Immature natural killer cell (primary cell): ENCODE measurements at regions not wholly inside any gene's neighbourhood (a gene's known extent, or its start where the extent isn't known, plus 50 kb on each side); places are given as distances from the start of the nearest gene placed in this dataset.

Experiments used
- DNase-seq, 3 donors: peaks; one replicate each; pipeline ENCODE4 v3.0.0; 2022; ENCODE audit warnings: mixed read lengths in 1 of 3
- H3K27ac Mint-ChIP-seq, 6 donors: one replicate each; pipeline ENCODE4 v1.8.0; 2020; ENCODE audit warnings: mixed read lengths in 6 of 6, mild to moderate bottlenecking in 5 of 6, inconsistent platforms in 4 of 6, moderate library complexity in 3 of 6
- H3K27me3 Mint-ChIP-seq, 3 donors: one replicate each; pipeline ENCODE4 v1.8.0; 2020 to 2021; ENCODE audit warnings: low read depth in 3 of 3, mild to moderate bottlenecking in 3 of 3, mixed read lengths in 3 of 3, moderate library complexity in 3 of 3, inconsistent platforms in 1 of 3
- H3K36me3 Mint-ChIP-seq, 3 donors: one replicate each; pipeline ENCODE4 v1.8.0; 2020; ENCODE audit warnings: mixed read lengths in 3 of 3, inconsistent platforms in 2 of 3, mild to moderate bottlenecking in 2 of 3
- H3K4me1 Mint-ChIP-seq, 2 donors: one replicate each; pipeline ENCODE4 v1.8.0; 2020; ENCODE audit warnings: inconsistent platforms in 2 of 2, mild to moderate bottlenecking in 2 of 2, mixed read lengths in 2 of 2, moderate library complexity in 1 of 2
- H3K4me3 Mint-ChIP-seq, 5 donors: one replicate each; pipeline ENCODE4 v1.8.0; 2020; ENCODE audit warnings: mild to moderate bottlenecking in 5 of 5, mixed read lengths in 5 of 5, inconsistent platforms in 3 of 5, moderate library complexity in 3 of 5
- H3K9me3 Mint-ChIP-seq, 6 donors: one replicate each; pipeline ENCODE4 v1.8.0; 2020; ENCODE audit warnings: mild to moderate bottlenecking in 6 of 6, mixed read lengths in 6 of 6, inconsistent platforms in 4 of 6, moderate library complexity in 3 of 6

GRCh38 chr2:215621381-215621780 is 185.5 kb upstream of the FN1 start:
- DNase-seq, result no peak

GRCh38 chr2:215620528-215620927 is 184.7 kb upstream of the FN1 start:
- no peak overlapping the region for H3K4me3 Mint-ChIP-seq

More at GRCh38 chr2:215621381-215621780, 185.5 kb upstream of the FN1 start:
- peaks cover 0 to 3% (median 0%) of the 10 kb centered on the region in 3 donors for H3K36me3 Mint-ChIP-seq
- no peaks in the 10 kb centered on the region for H3K9me3 Mint-ChIP-seq
- H3K27ac Mint-ChIP-seq, result no peak overlapping the region
- peaks cover 0 to 8% (median 2%) of the 10 kb centered on the region in 3 donors for H3K27me3 Mint-ChIP-seq
- no peak overlapping the region for H3K4me3 Mint-ChIP-seq
- no peaks in the 10 kb centered on the region for H3K4me1 Mint-ChIP-seq

GRCh38 chr2:215619989-215620388 is 184.1 kb upstream of the FN1 start:
- no peaks in the 10 kb centered on the region for H3K9me3 Mint-ChIP-seq
- no peak overlapping the region for H3K27ac Mint-ChIP-seq
- H3K36me3 Mint-ChIP-seq, result peaks cover 0 to 3% (median 0%) of the 10 kb centered on the region in 3 donors
- H3K4me3 Mint-ChIP-seq, result no peak overlapping the region
- H3K27me3 Mint-ChIP-seq, result peaks cover 0 to 8% (median 2%) of the 10 kb centered on the region in 3 donors
- no peak for DNase-seq
- no peaks in the 10 kb centered on the region for H3K4me1 Mint-ChIP-seq

More at GRCh38 chr2:215620528-215620927, 184.7 kb upstream of the FN1 start:
- no peak overlapping the region for H3K27ac Mint-ChIP-seq
- no peak for DNase-seq
- H3K4me1 Mint-ChIP-seq, result no peaks in the 10 kb centered on the region
- peaks cover 0 to 3% (median 0%) of the 10 kb centered on the region in 3 donors for H3K36me3 Mint-ChIP-seq
- H3K27me3 Mint-ChIP-seq, result peaks cover 0 to 8% (median 2%) of the 10 kb centered on the region in 3 donors
- no peaks in the 10 kb centered on the region for H3K9me3 Mint-ChIP-seq

GRCh38 chr2:215619022-215619958 is 183.4 kb upstream of the FN1 start:
- H3K36me3 Mint-ChIP-seq, result peaks cover 0 to 3% (median 0%) of the 10 kb centered on the region in 3 donors
- DNase-seq, result no peak

GRCh38 chr2:215618145-215618544 is 182.3 kb upstream of the FN1 start:
- peaks cover 2 to 8% (median 5%) of the 10 kb centered on the region in 3 donors for H3K27me3 Mint-ChIP-seq
- no peak overlapping the region for H3K4me3 Mint-ChIP-seq
- no peak overlapping the region for H3K27ac Mint-ChIP-seq
- no peak for DNase-seq
- no peaks in the 10 kb centered on the region for H3K4me1 Mint-ChIP-seq
- H3K9me3 Mint-ChIP-seq, result no peaks in the 10 kb centered on the region
- peaks cover 0 to 3% (median 0%) of the 10 kb centered on the region in 3 donors for H3K36me3 Mint-ChIP-seq

More at GRCh38 chr2:215619022-215619958, 183.4 kb upstream of the FN1 start:
- Mint-ChIP-seq H3K4me1 (no peaks in the 10 kb centered on the region), H3K27me3 (peaks cover under 1 to 8% (median 5%) of the 10 kb centered on the region in 3 donors), H3K27ac (no peak overlapping the region), H3K4me3 (no peak overlapping the region), H3K9me3 (no peaks in the 10 kb centered on the region)

- Mint-ChIP-seq H3K9me3 (no peaks in the 10 kb centered on the region), H3K27ac (no peak overlapping the region), H3K36me3 (peaks cover 0 to 3% (median 0%) of the 10 kb centered on the region in 3 donors), H3K4me1 (no peaks in the 10 kb centered on the region), H3K4me3 (no peak overlapping the region), H3K27me3 (peaks cover 2 to 9% (median 5%) of the 10 kb centered on the region in 3 donors)
- DNase-seq, result no peak
These were observed 181.4 kb upstream of the FN1 start for GRCh38 chr2:215617060-215617824.

GRCh38 chr2:215615803-215616174 is 179.9 kb upstream of the FN1 start:
- Mint-ChIP-seq H3K9me3 (no peaks in the 10 kb centered on the region), H3K27ac (no peak overlapping the region), H3K27me3 (peaks cover 2 to 7% (median 3%) of the 10 kb centered on the region in 3 donors), H3K36me3 (peaks cover 0 to under 1% (median 0%) of the 10 kb centered on the region in 3 donors), H3K4me3 (no peak overlapping the region), H3K4me1 (no peaks in the 10 kb centered on the region)
- no peak for DNase-seq

- Mint-ChIP-seq H3K27me3 (peaks cover 2 to 6% (median 3%) of the 10 kb centered on the region in 3 donors), H3K4me3 (no peak overlapping the region), H3K36me3 (no peaks in the 10 kb centered on the region), H3K4me1 (no peaks in the 10 kb centered on the region), H3K9me3 (no peaks in the 10 kb centered on the region), H3K27ac (no peak overlapping the region)
- DNase-seq, result no peak
These were observed 179.4 kb upstream of the FN1 start for GRCh38 chr2:215615067-215615802.

GRCh38 chr2:215614296-215614695 is 178.4 kb upstream of the FN1 start:
- no peaks in the 10 kb centered on the region for H3K36me3 Mint-ChIP-seq
- H3K4me1 Mint-ChIP-seq, result no peaks in the 10 kb centered on the region
- peaks cover 2 to 3% (median 2%) of the 10 kb centered on the region in 3 donors for H3K27me3 Mint-ChIP-seq
- H3K27ac Mint-ChIP-seq, result peak overlapping the region in 1 of 6 donors; percentile 25
- H3K4me3 Mint-ChIP-seq, result no peak overlapping the region
- DNase-seq, result no peak
- H3K9me3 Mint-ChIP-seq, result no peaks in the 10 kb centered on the region

- H3K4me3 Mint-ChIP-seq, result no peak overlapping the region
- H3K36me3 Mint-ChIP-seq, result no peaks in the 10 kb centered on the region
- H3K4me1 Mint-ChIP-seq, result no peaks in the 10 kb centered on the region
- DNase-seq, result no peak
- H3K27ac Mint-ChIP-seq, result no peak overlapping the region
- peaks cover 2 to 3% (median 2%) of the 10 kb centered on the region in 3 donors for H3K27me3 Mint-ChIP-seq
- no peaks in the 10 kb centered on the region for H3K9me3 Mint-ChIP-seq
These were observed 178.0 kb upstream of the FN1 start for GRCh38 chr2:215613888-215614287.

- DNase-seq, result no peak
- Mint-ChIP-seq H3K27ac (no peak overlapping the region), H3K4me1 (no peaks in the 10 kb centered on the region), H3K4me3 (no peak overlapping the region), H3K36me3 (no peaks in the 10 kb centered on the region), H3K27me3 (peaks cover 2 to 3% (median 2%) of the 10 kb centered on the region in 3 donors), H3K9me3 (no peaks in the 10 kb centered on the region)
These were observed 177.4 kb upstream of the FN1 start for GRCh38 chr2:215613280-215613679.

- H3K36me3 Mint-ChIP-seq, result no peaks in the 10 kb centered on the region
- no peak overlapping the region for H3K4me3 Mint-ChIP-seq
- no peak for DNase-seq
- H3K4me1 Mint-ChIP-seq, result no peaks in the 10 kb centered on the region
- H3K9me3 Mint-ChIP-seq, result no peaks in the 10 kb centered on the region
- peaks cover 2 to 3% (median 2%) of the 10 kb centered on the region in 3 donors for H3K27me3 Mint-ChIP-seq
- H3K27ac Mint-ChIP-seq, result no peak overlapping the region
These were observed 176.9 kb upstream of the FN1 start for GRCh38 chr2:215612786-215613185.

GRCh38 chr2:215611609-215612386 is 175.9 kb upstream of the FN1 start:
- Mint-ChIP-seq H3K36me3 (no peaks in the 10 kb centered on the region), H3K27ac (no peak overlapping the region), H3K4me3 (no peak overlapping the region), H3K27me3 (peaks cover 2 to 3% (median 2%) of the 10 kb centered on the region in 3 donors), H3K9me3 (no peaks in the 10 kb centered on the region), H3K4me1 (no peaks in the 10 kb centered on the region)
- no peak for DNase-seq
